CD4-positive, alpha-beta memory T cell (primary cell): ENCODE measurements at regions not wholly inside any gene's neighbourhood (a gene's known extent, or its start where the extent isn't known, plus 50 kb on each side); places are given as distances from the start of the nearest gene placed in this dataset.

Source experiments
- CTCF ChIA-PET: fragments of 350-600 bp; sonication (Branson Sonifier 250); formaldehyde crosslinking; loops from one replicate; lab custom pipeline; 2021; ENCODE audit warnings: inconsistent platforms; ENCODE audit not compliant: partially characterized antibody; lab: Charles Lee
- POLR2A ChIA-PET: fragments of 350-600 bp; sonication (Branson Sonifier 250); formaldehyde crosslinking; loops from one replicate; lab custom pipeline; 2021; ENCODE audit not compliant: partially characterized antibody; lab: Charles Lee
- DNase-seq, 5 donors: peaks; one replicate each; pipeline versions ENCODE4 v3.0.0 to v3.0.0-alpha.2; 2020 to 2022; ENCODE audit warnings: mixed read lengths in 1 of 5
- H3K27ac ChIP-seq: one replicate; pipeline ENCODE4 v1.7.0; 2013; ENCODE audit warnings: low read depth, low read length
- H3K27me3 ChIP-seq: 2 replicates; pipeline ENCODE4 v1.7.0; 2013; ENCODE audit warnings: mild to moderate bottlenecking, low read length, moderate library complexity; ENCODE audit not compliant: insufficient read depth
- H3K36me3 ChIP-seq: 2 replicates; pipeline ENCODE4 v1.7.0; 2013; ENCODE audit warnings: mild to moderate bottlenecking, low read length, moderate library complexity; ENCODE audit not compliant: insufficient read depth
- H3K4me1 ChIP-seq: 2 replicates; pipeline ENCODE4 v1.7.0; 2013; ENCODE audit warnings: mild to moderate bottlenecking, low read length, moderate library complexity; ENCODE audit not compliant: insufficient read depth
- H3K4me3 ChIP-seq, 2 donors: one replicate each; pipeline ENCODE4 v1.7.0; 2013; ENCODE audit warnings: low read length in 2 of 2, mild to moderate bottlenecking in 1 of 2
- H3K9me3 ChIP-seq, 2 donors: one replicate each; pipeline ENCODE4 v1.7.0; 2013; ENCODE audit warnings: low read length in 2 of 2, control low read depth in 1 of 2; ENCODE audit not compliant: control insufficient read depth in 1 of 2
- H3K27ac Mint-ChIP-seq, 7 donors: one replicate each; pipeline ENCODE4 v1.8.0; 2020 to 2021; ENCODE audit warnings: mixed read lengths in 7 of 7, mild to moderate bottlenecking in 6 of 7, inconsistent platforms in 3 of 7, moderate library complexity in 3 of 7
- H3K27me3 Mint-ChIP-seq, 2 donors: one replicate each; pipeline ENCODE4 v1.8.0; 2020 to 2021; ENCODE audit warnings: mixed read lengths in 2 of 2
- H3K36me3 Mint-ChIP-seq, 2 donors: one replicate each; pipeline ENCODE4 v1.8.0; 2020 to 2021; ENCODE audit warnings: mixed read lengths in 2 of 2, inconsistent platforms in 1 of 2, mild to moderate bottlenecking in 1 of 2
- H3K4me1 Mint-ChIP-seq, 4 donors: one replicate each; pipeline ENCODE4 v1.8.0; 2020 to 2021; ENCODE audit warnings: mixed read lengths in 4 of 4, mild to moderate bottlenecking in 1 of 4
- H3K4me3 Mint-ChIP-seq, 8 donors: one replicate each; pipeline ENCODE4 v1.8.0; 2020 to 2021; ENCODE audit warnings: mixed read lengths in 8 of 8, mild to moderate bottlenecking in 7 of 8, moderate library complexity in 6 of 8, inconsistent platforms in 3 of 8
- H3K9me3 Mint-ChIP-seq, 8 donors: one replicate each; pipeline ENCODE4 v1.8.0; 2020 to 2021; ENCODE audit warnings: mixed read lengths in 8 of 8, mild to moderate bottlenecking in 5 of 8, inconsistent platforms in 3 of 8, moderate library complexity in 1 of 8
- intact Hi-C: fragments of 100-400 bp; cut with micrococcal nuclease; formaldehyde crosslinking; loops from one replicate; pipeline ENCODE4 v1.15.1; 2023

DNA sequence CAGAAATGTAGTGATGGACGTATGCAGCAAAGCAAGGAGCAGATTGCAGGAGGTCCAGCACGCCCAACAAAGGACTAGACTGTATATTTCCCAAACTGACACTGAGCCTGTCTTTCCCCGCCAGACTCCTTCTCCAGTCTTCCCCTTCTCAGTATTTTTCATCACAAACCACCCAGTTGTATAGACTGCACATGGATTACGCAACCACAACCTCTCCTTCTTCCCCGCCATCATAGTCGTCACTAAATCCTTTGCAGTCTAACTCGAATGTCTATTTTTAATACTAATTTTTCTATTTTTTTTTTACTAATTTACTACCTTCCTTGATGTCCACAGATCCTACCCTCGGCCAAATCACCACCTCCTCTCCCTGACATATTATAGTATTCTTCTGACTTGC, 105.4 kb downstream of the MTNR1A start:
- intact Hi-C loops: no loop called here
- H3K9me3 Mint-ChIP-seq: peaks cover 0 to 52% (median 31%) of the 10 kb centered on the region in 8 donors

DNA sequence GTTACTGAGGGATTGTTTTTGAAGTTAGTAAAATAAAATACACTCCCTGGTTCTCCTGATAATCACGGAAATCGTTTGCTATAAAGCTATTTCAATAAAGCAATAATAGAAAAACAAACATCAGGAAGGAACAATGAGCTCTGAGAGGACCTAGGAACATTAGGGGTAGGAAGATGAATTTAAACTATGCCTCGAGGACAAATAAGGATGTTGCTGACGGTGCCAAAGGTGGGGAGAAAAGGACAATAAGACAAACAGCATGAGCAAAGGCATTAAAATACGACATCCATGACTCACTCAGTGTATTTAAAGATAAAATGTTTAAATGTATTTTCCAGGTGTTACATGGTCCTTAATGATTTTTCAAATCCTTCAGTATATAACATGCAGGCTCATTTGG, 110.3 kb downstream of the MTNR1A start:
- H3K4me1 ChIP-seq: no peaks in the 10 kb centered on the region
- H3K4me1 Mint-ChIP-seq: no peaks in the 10 kb centered on the region
- no peaks in the 10 kb centered on the region for H3K36me3 Mint-ChIP-seq
- H3K36me3 ChIP-seq: no peaks in the 10 kb centered on the region
- H3K27ac Mint-ChIP-seq: no peak overlapping the region
- H3K27me3 Mint-ChIP-seq: peaks cover 0 to 1% of the 10 kb centered on the region in 2 donors
- H3K27me3 ChIP-seq: no peaks in the 10 kb centered on the region
- H3K9me3 ChIP-seq: no peaks in the 10 kb centered on the region
- ChIA-PET CTCF (no interaction called here), POLR2A (no interaction called here)
- H3K9me3 Mint-ChIP-seq: peaks cover 0 to 15% (median 5%) of the 10 kb centered on the region in 8 donors
- H3K4me3 Mint-ChIP-seq: no peak overlapping the region
- intact Hi-C loops: no loop called here
- no peak overlapping the region for H3K4me3 ChIP-seq
- no peak for DNase-seq
- no peak overlapping the region for H3K27ac ChIP-seq

More for the DNA sequence above, 105.4 kb downstream of the MTNR1A start:
- Mint-ChIP-seq H3K4me1 (no peaks in the 10 kb centered on the region), H3K4me3 (no peak overlapping the region), H3K27me3 (peaks cover 0 to 1% of the 10 kb centered on the region in 2 donors), H3K36me3 (no peaks in the 10 kb centered on the region), H3K27ac (no peak overlapping the region)
- no peaks in the 10 kb centered on the region for H3K27me3 ChIP-seq
- H3K4me1 ChIP-seq: no peaks in the 10 kb centered on the region
- no peaks in the 10 kb centered on the region for H3K9me3 ChIP-seq
- DNase-seq: no peak
- H3K36me3 ChIP-seq: no peaks in the 10 kb centered on the region
- no peak overlapping the region for H3K4me3 ChIP-seq
- H3K27ac ChIP-seq: no peak overlapping the region
- CTCF ChIA-PET: no interaction called here
- POLR2A ChIA-PET: no interaction called here

DNA sequence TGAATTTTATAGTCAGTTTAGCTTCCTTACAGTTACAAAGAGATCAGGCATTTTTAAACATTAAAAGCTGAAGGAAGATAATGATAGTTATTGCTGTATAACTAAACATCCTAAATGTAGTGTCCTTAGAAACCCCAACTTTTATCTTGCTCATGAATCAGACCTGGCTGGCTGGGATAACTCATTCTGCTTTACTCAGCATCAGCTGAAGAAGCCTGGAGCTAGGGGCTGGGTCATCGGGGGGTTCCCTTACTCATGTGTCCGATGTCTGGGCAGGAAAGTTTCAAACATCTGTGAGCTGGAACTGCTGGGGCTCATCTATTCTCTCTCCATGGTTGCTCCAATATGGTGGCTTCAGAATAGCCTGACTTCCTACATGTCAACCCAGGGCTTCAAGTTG, 113.9 kb downstream of the MTNR1A start:
- Histone ChIP-seq H3K4me3 (no peak overlapping the region), H3K27ac (no peak overlapping the region), H3K27me3 (no peaks in the 10 kb centered on the region), H3K36me3 (no peaks in the 10 kb centered on the region), H3K4me1 (no peaks in the 10 kb centered on the region), H3K9me3 (no peaks in the 10 kb centered on the region)
- intact Hi-C loops: no loop called here
- CTCF ChIA-PET: no interaction called here
- H3K27ac Mint-ChIP-seq: no peak overlapping the region
- no peaks in the 10 kb centered on the region for H3K27me3 Mint-ChIP-seq
- POLR2A ChIA-PET: no interaction called here
- no peak overlapping the region for H3K4me3 Mint-ChIP-seq
- no peak for DNase-seq
- H3K4me1 Mint-ChIP-seq: no peaks in the 10 kb centered on the region
- H3K36me3 Mint-ChIP-seq: no peaks in the 10 kb centered on the region
- peaks cover 0 to 12% (median 6%) of the 10 kb centered on the region in 8 donors for H3K9me3 Mint-ChIP-seq

DNA sequence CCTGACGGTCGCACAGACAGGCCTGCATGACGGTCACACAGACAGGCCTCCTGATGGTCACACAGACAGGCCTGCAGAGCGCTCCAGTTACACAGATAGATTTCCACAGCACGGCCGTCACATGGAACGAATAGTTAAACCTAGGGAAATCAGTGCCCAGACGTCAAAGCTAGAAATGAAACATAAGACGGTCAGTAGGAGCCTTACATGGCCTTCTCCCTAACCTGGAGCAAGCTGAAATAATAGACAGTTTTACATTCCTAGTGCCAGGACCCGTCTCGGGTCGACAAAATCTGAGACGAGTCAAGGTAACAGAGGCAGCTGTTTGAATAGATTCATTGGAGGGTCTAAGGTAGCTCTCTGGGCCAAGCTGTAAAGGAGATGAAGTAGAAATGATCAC, 126.9 kb downstream of the MTNR1A start:
- Histone ChIP-seq H3K36me3 (no peaks in the 10 kb centered on the region), H3K4me1 (no peaks in the 10 kb centered on the region), H3K27me3 (no peaks in the 10 kb centered on the region), H3K27ac (no peak overlapping the region), H3K9me3 (no peaks in the 10 kb centered on the region), H3K4me3 (no peak overlapping the region)
- H3K4me1 Mint-ChIP-seq: no peaks in the 10 kb centered on the region
- H3K27me3 Mint-ChIP-seq: no peaks in the 10 kb centered on the region
- ChIA-PET POLR2A (no interaction called here), CTCF (no interaction called here)
- intact Hi-C loops: no loop called here
- H3K9me3 Mint-ChIP-seq: peaks cover 0 to 5% (median 0%) of the 10 kb centered on the region in 8 donors
- H3K4me3 Mint-ChIP-seq: no peak overlapping the region
- no peaks in the 10 kb centered on the region for H3K36me3 Mint-ChIP-seq
- H3K27ac Mint-ChIP-seq: no peak overlapping the region
- DNase-seq: no peak

DNA sequence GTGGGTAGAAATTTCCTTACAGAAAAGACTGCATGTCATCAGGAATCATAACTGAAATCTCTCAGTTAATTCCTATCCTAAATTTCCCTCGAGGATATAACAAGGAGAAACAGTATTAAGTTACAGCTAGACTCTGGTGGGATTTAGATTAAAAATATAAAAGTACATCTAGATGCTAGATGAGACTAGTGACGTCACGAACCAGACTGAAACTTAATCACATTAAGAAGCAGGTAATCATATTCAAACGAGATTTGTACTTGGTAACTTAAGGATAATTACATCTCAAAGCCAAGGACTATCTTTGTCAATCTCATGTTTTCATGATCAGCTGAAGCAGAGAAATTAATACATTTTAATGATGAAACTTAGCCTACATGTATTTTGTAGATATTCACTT, 130.6 kb downstream of the MTNR1A start:
- ChIA-PET POLR2A (no interaction called here), CTCF (no interaction called here)

DNA sequence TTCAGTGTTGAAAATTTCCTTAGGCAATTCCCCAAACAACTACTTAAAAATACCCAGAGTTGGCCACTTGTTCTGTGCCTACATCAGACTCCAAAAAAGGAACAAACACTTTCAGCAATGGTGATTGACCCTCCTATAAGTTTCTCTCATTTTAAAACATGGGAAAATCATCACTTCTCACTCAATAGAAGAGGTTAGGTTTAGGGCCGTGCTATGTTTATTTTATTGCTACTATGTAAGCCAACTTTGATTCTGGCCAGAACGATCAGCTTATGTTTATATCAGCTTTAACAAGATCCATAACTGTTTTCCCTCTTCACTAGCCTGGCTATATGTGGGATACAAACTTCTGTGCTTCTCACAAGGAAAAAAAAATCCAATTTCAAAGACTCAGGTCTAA, 133.1 kb downstream of the MTNR1A start:
- Histone ChIP-seq H3K4me1 (no peaks in the 10 kb centered on the region), H3K27ac (no peak overlapping the region), H3K27me3 (no peaks in the 10 kb centered on the region), H3K36me3 (no peaks in the 10 kb centered on the region), H3K9me3 (no peaks in the 10 kb centered on the region), H3K4me3 (no peak overlapping the region)
- intact Hi-C loops: no loop called here
- POLR2A ChIA-PET: interaction anchor here (0.7 kb wide), 1 partner anchor 37 kb away, joined by 4 read pairs; no protein-coding TSS in a partner anchor
- H3K4me3 Mint-ChIP-seq: no peak overlapping the region
- no peaks in the 10 kb centered on the region for H3K36me3 Mint-ChIP-seq
- CTCF ChIA-PET: no interaction called here
- no peak overlapping the region for H3K27ac Mint-ChIP-seq
- no peaks in the 10 kb centered on the region for H3K27me3 Mint-ChIP-seq
- H3K4me1 Mint-ChIP-seq: no peaks in the 10 kb centered on the region
- no peak for DNase-seq
- peaks cover 0 to 3% (median 0%) of the 10 kb centered on the region in 8 donors for H3K9me3 Mint-ChIP-seq

More for the DNA sequence above, 130.6 kb downstream of the MTNR1A start:
- DNase-seq: no peak
- H3K27me3 Mint-ChIP-seq: no peaks in the 10 kb centered on the region
- intact Hi-C loops: no loop called here
- H3K4me1 ChIP-seq: no peaks in the 10 kb centered on the region
- H3K9me3 Mint-ChIP-seq: peaks cover 0 to 3% (median 0%) of the 10 kb centered on the region in 8 donors
- no peak overlapping the region for H3K4me3 Mint-ChIP-seq
- H3K4me3 ChIP-seq: no peak overlapping the region
- H3K36me3 ChIP-seq: no peaks in the 10 kb centered on the region
- H3K27ac ChIP-seq: no peak overlapping the region
- H3K36me3 Mint-ChIP-seq: no peaks in the 10 kb centered on the region
- no peaks in the 10 kb centered on the region for H3K9me3 ChIP-seq
- no peak overlapping the region for H3K27ac Mint-ChIP-seq
- H3K4me1 Mint-ChIP-seq: no peaks in the 10 kb centered on the region
- H3K27me3 ChIP-seq: no peaks in the 10 kb centered on the region

DNA sequence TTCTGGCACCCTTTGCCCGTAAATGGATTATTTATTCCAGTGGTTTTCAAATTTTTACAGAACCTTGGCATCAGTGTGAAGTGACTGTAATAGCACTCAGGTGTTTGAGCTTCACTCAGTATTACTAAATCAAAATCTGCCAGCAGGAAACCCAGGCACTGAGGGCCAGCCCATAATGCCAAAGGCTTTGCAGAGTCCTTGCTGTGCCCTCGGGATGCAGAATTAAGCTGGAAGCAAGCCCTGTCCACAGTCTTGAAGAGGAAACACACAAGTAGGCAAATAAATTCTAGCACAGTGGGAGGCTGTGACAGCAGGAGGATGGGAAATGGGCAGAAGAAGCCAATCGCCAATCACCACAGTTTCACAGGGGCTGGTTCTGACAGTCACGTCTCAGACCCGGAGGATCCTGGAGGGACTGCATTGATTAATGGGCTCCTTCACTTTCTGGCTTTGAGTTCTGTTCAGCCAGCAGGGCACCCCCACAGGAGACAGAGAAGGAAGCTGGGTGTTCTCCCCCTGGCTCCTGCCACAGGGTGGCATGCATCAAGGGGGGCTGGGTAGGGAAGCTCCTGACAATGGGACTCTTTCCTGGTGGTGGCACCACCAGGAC, 138.8 kb downstream of the MTNR1A start:
- peaks cover 0 to 2% of the 10 kb centered on the region in 2 donors for H3K27me3 Mint-ChIP-seq
- intact Hi-C loops: no loop called here
- no peak overlapping the region for H3K4me3 Mint-ChIP-seq
- no peaks in the 10 kb centered on the region for H3K27me3 ChIP-seq
- H3K9me3 Mint-ChIP-seq: no peaks in the 10 kb centered on the region
- H3K4me1 Mint-ChIP-seq: no peaks in the 10 kb centered on the region
- POLR2A ChIA-PET: no interaction called here
- no peak overlapping the region for H3K4me3 ChIP-seq
- no peaks in the 10 kb centered on the region for H3K36me3 Mint-ChIP-seq
- H3K36me3 ChIP-seq: no peaks in the 10 kb centered on the region
- H3K4me1 ChIP-seq: no peaks in the 10 kb centered on the region
- H3K27ac Mint-ChIP-seq: no peak overlapping the region
- H3K9me3 ChIP-seq: no peaks in the 10 kb centered on the region
- H3K27ac ChIP-seq: no peak overlapping the region
- DNase-seq: no peak
- CTCF ChIA-PET: no interaction called here
